Suprapubic skin (tissue), 4 donors: ENCODE measurements at regions not wholly inside any gene's neighbourhood (a gene's known extent, or its start where the extent isn't known, plus 50 kb on each side); places are given as distances from the start of the nearest gene placed in this dataset.

ENCODE experiments used
- CTCF ChIP-seq, 2 donors: fragments of 200-600 bp in 1 of 2; fragments of 450-650 bp in 1 of 2; sonication (generic) in 1 of 2; IDR thresholded peaks; one replicate each; pipeline ENCODE4 v1.5.1; 2016 to 2019; ENCODE audit warnings: antibody characterized with exemption in 2 of 2, mild to moderate bottlenecking in 1 of 2, moderate library complexity in 1 of 2
- POLR2A ChIP-seq, 2 donors: fragments of 450-650 bp; IDR thresholded peaks; one replicate each; pipeline ENCODE4 v1.6.1; 2017; ENCODE audit warnings: antibody characterized with exemption in 2 of 2, mild to moderate bottlenecking in 2 of 2, moderate library complexity in 2 of 2
- POLR2AphosphoS5 ChIP-seq, 3 donors: sonication (generic); formaldehyde crosslinking; IDR thresholded peaks; one replicate each; pipeline ENCODE4 v1.6.1; 2017; ENCODE audit warnings: antibody characterized with exemption in 3 of 3

- no peak for TF ChIP-seq CTCF (IDR thresholded peaks at IDR 0.05)
- TF ChIP-seq POLR2AphosphoS5 (IDR thresholded peaks at IDR 0.05): no peak
- no peak for TF ChIP-seq POLR2A (IDR thresholded peaks at IDR 0.05)
Observed at GRCh38 chr4:45358573-45359506, 632.5 kb upstream of the GNPDA2 start.
